Mesenchymal stem cell (in vitro differentiated cells and primary cell): ENCODE measurements at regions not wholly inside any gene's neighbourhood (a gene's known extent, or its start where the extent isn't known, plus 50 kb on each side); places are given as distances from the start of the nearest gene placed in this dataset.
A peak's percentile ranks its signal among the peaks of the same experiment; 100 is the strongest.

Source experiments
- DNase-seq: peaks from one replicate; pipeline ENCODE4 v3.0.0-alpha.2; 2013
- H2AFZ ChIP-seq: one replicate; pipeline ENCODE4 v1.6.1; 2013; ENCODE audit warnings: low read depth, mild to moderate bottlenecking, control low read depth, inconsistent platforms, low read length, moderate library complexity
- H2AK5ac ChIP-seq: 2 replicates; pipeline ENCODE4 v1.6.1; 2013; ENCODE audit warnings: low read length, moderate library complexity, mild to moderate bottlenecking, inconsistent platforms; ENCODE audit not compliant: severe bottlenecking
- H2BK120ac ChIP-seq: one replicate; pipeline ENCODE4 v1.6.1; 2013; ENCODE audit warnings: low read depth, mild to moderate bottlenecking, inconsistent platforms, low read length, moderate library complexity
- H2BK12ac ChIP-seq, 2 experiments: one replicate each; pipeline ENCODE4 v1.6.1; 2013; ENCODE audit warnings: inconsistent platforms in 2 of 2, low read length in 2 of 2, mild to moderate bottlenecking in 2 of 2, moderate library complexity in 2 of 2, control low read depth in 1 of 2
- H2BK15ac ChIP-seq: one replicate; pipeline ENCODE4 v1.6.1; 2013; ENCODE audit warnings: mild to moderate bottlenecking, low read depth, inconsistent platforms; ENCODE audit not compliant: poor library complexity, severe bottlenecking
- H2BK5ac ChIP-seq: 2 replicates; pipeline ENCODE4 v1.6.1; 2013; ENCODE audit warnings: low read depth, mild to moderate bottlenecking, low read length, control low read depth, inconsistent platforms; ENCODE audit not compliant: poor library complexity, severe bottlenecking
- H3K14ac ChIP-seq, 2 experiments: one replicate each; pipeline ENCODE4 v1.6.1; 2013; ENCODE audit warnings: inconsistent platforms in 2 of 2, low read length in 2 of 2, control low read depth in 1 of 2, mild to moderate bottlenecking in 1 of 2, moderate library complexity in 1 of 2
- H3K18ac ChIP-seq, 2 experiments: one replicate each; pipeline ENCODE4 v1.6.1; 2013; ENCODE audit warnings: inconsistent platforms in 2 of 2, low read length in 2 of 2, control low read depth in 1 of 2, low read depth in 1 of 2, mild to moderate bottlenecking in 1 of 2
- H3K23ac ChIP-seq, 2 experiments: one replicate each; pipeline ENCODE4 v1.6.1; 2013; ENCODE audit warnings: inconsistent platforms in 2 of 2, low read length in 2 of 2, mild to moderate bottlenecking in 2 of 2, moderate library complexity in 2 of 2, control low read depth in 1 of 2
- H3K27ac ChIP-seq: 2 replicates; pipeline ENCODE4 v1.5.1; 2013; ENCODE audit warnings: mild to moderate bottlenecking, moderate library complexity, low read length, control low read depth, inconsistent platforms; ENCODE audit not compliant: poor library complexity, severe bottlenecking
- H3K27me3 ChIP-seq, 2 experiments: 2 replicates each; pipeline versions ENCODE4 v1.6.1 to v1.7.0; 2013; ENCODE audit warnings: low read length in 2 of 2, mild to moderate bottlenecking in 2 of 2, moderate library complexity in 2 of 2, control low read depth in 1 of 2, inconsistent platforms in 1 of 2; ENCODE audit not compliant: control insufficient read depth in 1 of 2, insufficient read depth in 1 of 2
- H3K36me3 ChIP-seq, 2 experiments: 2 replicates each; pipeline versions ENCODE4 v1.6.1 to v1.7.0; 2013; ENCODE audit warnings: low read length in 2 of 2, control low read depth in 1 of 2, inconsistent platforms in 1 of 2, low read depth in 1 of 2, mild to moderate bottlenecking in 1 of 2; ENCODE audit not compliant: insufficient read depth in 2 of 2, control insufficient read depth in 1 of 2
- H3K4ac ChIP-seq, 2 experiments: one replicate each; pipeline ENCODE4 v1.6.1; 2013; ENCODE audit warnings: inconsistent platforms in 2 of 2, low read length in 2 of 2, mild to moderate bottlenecking in 2 of 2, moderate library complexity in 2 of 2, control low read depth in 1 of 2, low read depth in 1 of 2
- H3K4me1 ChIP-seq: 2 replicates; pipeline ENCODE4 v1.6.1; 2013; ENCODE audit warnings: low read depth, low read length, control low read depth; ENCODE audit not compliant: control insufficient read depth, insufficient read depth
- H3K4me2 ChIP-seq: 2 replicates; pipeline ENCODE4 v1.6.1; 2013; ENCODE audit warnings: low read length, mild to moderate bottlenecking, inconsistent platforms; ENCODE audit not compliant: poor library complexity, severe bottlenecking
- H3K4me3 ChIP-seq, 2 experiments: 2 replicates each; pipeline versions ENCODE4 v1.5.1 to v1.7.0; 2013; ENCODE audit warnings: low read length in 2 of 2, mild to moderate bottlenecking in 2 of 2, control low read depth in 1 of 2, low read depth in 1 of 2; ENCODE audit not compliant: insufficient read depth in 1 of 2
- H3K79me1 ChIP-seq: replicated peaks from 2 replicates; pipeline ENCODE4 v1.6.1; 2013; ENCODE audit warnings: mild to moderate bottlenecking, control low read depth, low read length, inconsistent platforms; ENCODE audit not compliant: poor library complexity, severe bottlenecking
- H3K9ac ChIP-seq: 2 replicates; pipeline ENCODE4 v1.7.0; 2013; ENCODE audit warnings: mild to moderate bottlenecking, low read length, moderate library complexity
- H3K9me3 ChIP-seq: 2 replicates; pipeline ENCODE4 v1.7.0; 2013; ENCODE audit warnings: mild to moderate bottlenecking, low read length; ENCODE audit not compliant: control insufficient read depth
- H4K8ac ChIP-seq: one replicate; pipeline ENCODE4 v1.6.1; 2013; ENCODE audit warnings: inconsistent platforms, mild to moderate bottlenecking, low read length, moderate library complexity
- H4K91ac ChIP-seq: one replicate; pipeline ENCODE4 v1.6.1; 2013; ENCODE audit warnings: mild to moderate bottlenecking, low read length, inconsistent platforms
- WGBS: methylation state at CpG from one replicate; pipeline ENCODE4 v1.1.7; 2013; ENCODE audit warnings: mixed read lengths; 5-methylcytosine and 5-hydroxymethylcytosine counted together

DNA sequence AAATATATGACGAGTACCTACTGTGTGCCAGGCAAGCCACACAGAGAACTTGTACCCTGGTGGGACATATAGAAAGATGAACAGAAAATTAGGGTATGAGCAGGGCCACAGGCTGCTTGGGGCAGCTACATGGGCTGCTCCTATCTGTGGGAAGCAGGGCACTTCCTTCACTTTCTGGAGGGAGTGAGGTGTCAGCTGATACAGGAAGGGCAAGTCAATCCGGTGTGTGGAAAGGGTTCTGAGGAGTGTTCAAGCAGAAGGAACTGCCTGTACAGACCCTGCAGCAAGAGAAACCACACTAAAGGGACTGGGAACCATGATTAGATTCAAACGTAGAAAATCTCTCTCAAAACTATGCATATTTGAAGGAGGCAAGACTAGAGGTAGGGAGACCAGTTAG lies 58.6 kb upstream of the BCL11A start:
- Histone ChIP-seq H2AK5ac (no peak overlapping the region), H3K23ac (peak overlapping the region in 1 of 2 experiments; percentile 42), H3K4me1 (no peaks in the 10 kb centered on the region), H3K4me2 (no peak overlapping the region), H3K14ac (no peak overlapping the region), H3K36me3 (no peaks in the 10 kb centered on the region), H3K9ac (no peak overlapping the region), H2BK15ac (no peak overlapping the region), H4K91ac (no peak overlapping the region), H3K4ac (no peak overlapping the region), H3K27me3 (peaks cover 0 to 5% of the 10 kb centered on the region in 2 experiments), H3K9me3 (peaks cover 5% of the 10 kb centered on the region), H2BK12ac (no peak overlapping the region), H3K79me1 (no peaks in the 10 kb centered on the region), H3K18ac (no peak overlapping the region), H3K27ac (no peak overlapping the region), H2BK120ac (no peak overlapping the region), H2AFZ (no peak overlapping the region), H2BK5ac (no peak overlapping the region), H3K4me3 (no peak overlapping the region), H4K8ac (no peak overlapping the region)
- DNase-seq: no peak
- 44% methylated on average over 3 of the region's 3 CpGs for WGBS

DNA sequence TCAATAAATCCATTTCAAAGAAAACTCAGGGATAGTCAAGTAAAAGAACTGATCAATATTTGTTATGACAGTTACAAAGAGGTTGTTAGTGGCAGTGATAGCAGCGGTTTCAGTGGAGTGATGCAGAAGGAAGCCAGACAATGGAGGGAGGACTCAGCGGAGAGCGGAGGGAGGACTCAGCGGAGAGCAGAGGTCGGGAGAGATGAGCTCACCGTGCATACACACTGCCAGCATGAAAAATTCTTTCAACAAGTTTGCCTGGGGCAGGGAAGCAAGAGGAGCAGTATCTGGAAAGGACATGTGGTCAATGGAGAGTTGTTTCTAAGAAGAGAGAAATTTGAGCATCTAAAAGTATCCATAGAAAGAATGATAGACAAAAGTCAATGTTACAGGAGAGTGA lies 60.9 kb upstream of the BCL11A start:
- 85% methylated on average over 6 of the region's 6 CpGs for WGBS
- H2BK15ac ChIP-seq: no peak overlapping the region

DNA sequence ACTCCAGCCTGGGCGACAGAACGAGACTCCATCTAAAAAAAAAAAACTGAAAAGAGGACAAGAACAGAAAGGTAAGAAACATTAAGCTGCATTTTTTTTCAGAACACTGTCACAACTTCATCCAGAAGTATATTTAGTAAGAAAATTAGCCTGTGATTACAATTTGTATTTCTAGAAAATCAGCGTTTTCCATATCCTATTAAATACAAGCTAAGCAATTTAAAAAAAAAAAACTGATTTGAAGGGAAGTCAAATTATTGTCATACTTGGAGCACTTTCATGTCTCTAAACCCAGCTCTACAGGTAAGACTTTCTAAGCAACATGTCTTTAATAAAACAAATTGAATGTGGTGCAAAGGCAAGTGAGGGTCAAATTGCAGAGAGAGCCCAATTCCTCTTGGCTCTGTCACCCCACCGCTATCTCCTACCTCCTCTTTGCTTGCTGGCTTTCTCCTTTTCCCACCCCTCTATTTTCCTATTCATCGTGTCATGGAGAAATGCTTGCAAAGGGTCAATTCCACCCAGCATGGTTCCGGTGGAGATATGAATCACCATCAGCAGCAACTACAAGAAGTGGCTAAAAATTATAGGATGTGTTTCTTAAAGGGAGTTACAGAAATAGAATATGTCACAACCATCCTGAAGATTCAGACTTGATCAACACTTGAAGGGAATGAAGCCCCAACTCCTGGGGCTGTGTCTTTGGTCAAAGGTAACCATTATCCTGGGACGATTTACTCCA lies 68.4 kb upstream of the BCL11A start:
- Histone ChIP-seq H3K9ac (no peak overlapping the region), H3K23ac (no peak overlapping the region), H3K9me3 (no peaks in the 10 kb centered on the region), H2BK15ac (no peak overlapping the region), H3K4me3 (no peak overlapping the region), H4K91ac (no peak overlapping the region), H3K27ac (no peak overlapping the region), H3K36me3 (no peaks in the 10 kb centered on the region), H2AK5ac (no peak overlapping the region), H3K79me1 (no peaks in the 10 kb centered on the region), H3K18ac (no peak overlapping the region), H2AFZ (no peak overlapping the region), H2BK120ac (no peak overlapping the region), H3K14ac (no peak overlapping the region), H3K4me2 (no peak overlapping the region), H3K4me1 (no peaks in the 10 kb centered on the region), H3K4ac (no peak overlapping the region), H3K27me3 (peaks cover 11 to 13% of the 10 kb centered on the region in 2 experiments), H2BK12ac (no peak overlapping the region), H2BK5ac (no peak overlapping the region), H4K8ac (no peak overlapping the region)
- 96% methylated on average over 2 of the region's 7 CpGs for WGBS
- DNase-seq: no peak

More for the DNA sequence above, 60.9 kb upstream of the BCL11A start:
- H3K18ac ChIP-seq: no peak overlapping the region
- no peak overlapping the region for H2BK5ac ChIP-seq
- H2BK12ac ChIP-seq: no peak overlapping the region
- peaks cover 0 to 3% of the 10 kb centered on the region in 2 experiments for H3K27me3 ChIP-seq
- no peaks in the 10 kb centered on the region for H3K79me1 ChIP-seq
- no peak overlapping the region for H2AFZ ChIP-seq
- no peak overlapping the region for H3K14ac ChIP-seq
- H3K9me3 ChIP-seq: peaks cover 5% of the 10 kb centered on the region
- H2AK5ac ChIP-seq: no peak overlapping the region
- H3K36me3 ChIP-seq: no peaks in the 10 kb centered on the region
- DNase-seq: no peak
- no peak overlapping the region for H3K9ac ChIP-seq
- H4K91ac ChIP-seq: no peak overlapping the region
- H3K4me3 ChIP-seq: no peak overlapping the region
- no peak overlapping the region for H4K8ac ChIP-seq
- H3K4me2 ChIP-seq: no peak overlapping the region
- no peak overlapping the region for H3K4ac ChIP-seq
- no peaks in the 10 kb centered on the region for H3K4me1 ChIP-seq
- no peak overlapping the region for H3K27ac ChIP-seq
- no peak overlapping the region for H2BK120ac ChIP-seq
- no peak overlapping the region for H3K23ac ChIP-seq

DNA sequence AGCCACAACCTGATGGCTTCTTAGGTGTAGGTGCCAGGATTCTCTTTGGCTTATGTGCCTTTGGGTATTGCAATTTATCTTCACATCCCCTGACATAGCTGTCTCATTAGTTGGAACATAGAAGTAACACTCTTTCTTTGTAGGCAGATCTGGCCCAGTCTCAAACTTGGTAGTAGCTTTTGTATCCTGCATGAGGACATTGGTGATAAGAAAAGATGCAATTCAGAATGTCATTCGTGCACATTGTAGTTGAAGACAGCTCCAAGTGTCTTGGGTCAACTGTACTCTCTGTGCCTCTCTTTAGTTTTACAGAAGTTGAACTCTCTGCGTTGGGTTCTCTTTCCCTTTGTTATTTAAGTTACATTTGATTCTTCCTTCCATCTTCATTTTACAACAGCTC lies 69.6 kb upstream of the BCL11A start:
- Histone ChIP-seq H3K14ac (no peak overlapping the region), H3K9me3 (no peaks in the 10 kb centered on the region), H2BK5ac (no peak overlapping the region), H3K4ac (no peak overlapping the region), H4K91ac (no peak overlapping the region), H2BK120ac (no peak overlapping the region), H3K9ac (no peak overlapping the region), H3K36me3 (no peaks in the 10 kb centered on the region), H3K27me3 (peaks cover 13 to 23% of the 10 kb centered on the region in 2 experiments), H3K23ac (no peak overlapping the region), H2BK15ac (no peak overlapping the region), H4K8ac (no peak overlapping the region), H2BK12ac (no peak overlapping the region), H3K4me3 (no peak overlapping the region), H3K18ac (no peak overlapping the region), H3K79me1 (no peaks in the 10 kb centered on the region), H3K4me1 (no peaks in the 10 kb centered on the region), H3K4me2 (no peak overlapping the region), H3K27ac (no peak overlapping the region), H2AFZ (no peak overlapping the region), H2AK5ac (no peak overlapping the region)
- no peak for DNase-seq
- whole genome bisulfite sequencing: 73% methylated on average over 2 of the region's 2 CpGs
